TTC549 (cell line): ENCODE measurements at regions not wholly inside any gene's neighbourhood (a gene's known extent, or its start where the extent isn't known, plus 50 kb on each side); places are given as distances from the start of the nearest gene placed in this dataset.

Experiments used
- FAIRE-seq: peaks from 2 replicates; lab custom pipeline; 2012; peaks lifted over from hg19 to GRCh38; lab: Jason Lieb, UNC

GRCh38 chr2:239545741-239546392, 145.0 kb upstream of the HDAC4 start:
- no peak for FAIRE-seq

GRCh38 chr2:239544918-239545465, 144.2 kb upstream of the HDAC4 start:
- FAIRE-seq, result no peak

GRCh38 chr2:239544143-239544917, 143.5 kb upstream of the HDAC4 start:
- FAIRE-seq, result no peak

- no peak for FAIRE-seq
These were observed 142.9 kb upstream of the HDAC4 start for GRCh38 chr2:239543702-239544101.

- no peak for FAIRE-seq
These were observed 139.4 kb upstream of the HDAC4 start for GRCh38 chr2:239540174-239540573.

GRCh38 chr2:239539776-239540100, 138.9 kb upstream of the HDAC4 start:
- FAIRE-seq, result no peak

- FAIRE-seq, result no peak
These were observed 138.4 kb upstream of the HDAC4 start for GRCh38 chr2:239539083-239539775.

GRCh38 chr2:239538357-239539052, 137.7 kb upstream of the HDAC4 start:
- FAIRE-seq, result no peak

- FAIRE-seq, result no peak
These were observed 137.0 kb upstream of the HDAC4 start for GRCh38 chr2:239537633-239538356.

GRCh38 chr2:239536186-239536585, 135.4 kb upstream of the HDAC4 start:
- no peak for FAIRE-seq

- no peak for FAIRE-seq
These were observed 134.8 kb upstream of the HDAC4 start for GRCh38 chr2:239535413-239536144.

GRCh38 chr2:239534581-239535412, 134.0 kb upstream of the HDAC4 start:
- FAIRE-seq, result no peak

- no peak for FAIRE-seq
These were observed 132.9 kb upstream of the HDAC4 start for GRCh38 chr2:239533569-239534316.

GRCh38 chr2:239532859-239533258, 132.0 kb upstream of the HDAC4 start:
- FAIRE-seq, result no peak

GRCh38 chr2:239532250-239532649, 131.4 kb upstream of the HDAC4 start:
- no peak for FAIRE-seq

- no peak for FAIRE-seq
These were observed 130.8 kb upstream of the HDAC4 start for GRCh38 chr2:239531456-239532241.

- FAIRE-seq, result no peak
These were observed 130.0 kb upstream of the HDAC4 start for GRCh38 chr2:239530749-239531316.

- no peak for FAIRE-seq
These were observed 128.6 kb upstream of the HDAC4 start for GRCh38 chr2:239529313-239530015.
